Tibial nerve (tissue), 4 donors: ENCODE measurements at regions not wholly inside any gene's neighbourhood (a gene's known extent, or its start where the extent isn't known, plus 50 kb on each side); places are given as distances from the start of the nearest gene placed in this dataset.

Experiments used
- DNase-seq, 2 donors: peaks; one replicate each; pipeline ENCODE4 v3.0.0-alpha.2; 2019; ENCODE audit warnings: low spot score in 2 of 2
- H3K27ac ChIP-seq, 4 donors: fragments of 200-600 bp; sonication (generic) in 3 of 4; one replicate each; pipeline ENCODE4 v1.5.1; 2017 to 2019; ENCODE audit warnings: mild to moderate bottlenecking in 1 of 4
- H3K27me3 ChIP-seq, 2 donors: fragments of 200-600 bp; sonication (generic) in 1 of 2; one replicate each; pipeline versions ENCODE4 v1.5.1 to v1.6.0; 2017 to 2019
- H3K36me3 ChIP-seq, 3 donors: fragments of 200-600 bp; sonication (generic); one replicate each; pipeline ENCODE4 v1.5.1; 2018 to 2019
- H3K4me1 ChIP-seq, 4 donors: fragments of 200-600 bp; sonication (generic) in 3 of 4; one replicate each; pipeline ENCODE4 v1.5.1; 2017 to 2019
- H3K4me3 ChIP-seq, 4 donors: fragments of 200-600 bp; sonication (generic) in 3 of 4; one replicate each; pipeline ENCODE4 v1.5.1; 2017 to 2019; ENCODE audit warnings: mild to moderate bottlenecking in 1 of 4, moderate library complexity in 1 of 4
- H3K9me3 ChIP-seq, 4 donors: fragments of 200-600 bp; sonication (generic) in 3 of 4; one replicate each; pipeline ENCODE4 v1.5.1; 2017 to 2019
- CTCF ChIP-seq, 5 experiments: fragments of 200-600 bp in 3 of 5; fragments of 450-650 bp in 2 of 5; sonication (generic) in 3 of 5; IDR thresholded peaks; one replicate each; pipeline ENCODE4 v1.5.1; 2016 to 2019; ENCODE audit warnings: antibody characterized with exemption in 5 of 5, mild to moderate bottlenecking in 3 of 5, moderate library complexity in 2 of 5
- EP300 ChIP-seq, 2 donors: sonication (generic); formaldehyde crosslinking; IDR thresholded peaks; one replicate each; pipeline ENCODE4 v1.6.1; 2017; ENCODE audit warnings: antibody characterized with exemption in 2 of 2, mild to moderate bottlenecking in 1 of 2
- POLR2A ChIP-seq, 2 donors: fragments of 450-650 bp; IDR thresholded peaks; one replicate each; pipeline ENCODE4 v1.6.1; 2017; ENCODE audit warnings: antibody characterized with exemption in 2 of 2, mild to moderate bottlenecking in 2 of 2, moderate library complexity in 2 of 2
- WGBS, 2 donors: methylation state at CpG; one replicate each; pipeline ENCODE4 v1.1.5; 2018; 5-methylcytosine and 5-hydroxymethylcytosine counted together

- Histone ChIP-seq H3K36me3 (no peaks in the 10 kb centered on the region), H3K4me1 (no peaks in the 10 kb centered on the region), H3K9me3 (no peaks in the 10 kb centered on the region), H3K27ac (no peak overlapping the region), H3K27me3 (no peaks in the 10 kb centered on the region), H3K4me3 (no peak overlapping the region)
- no peak for DNase-seq
- no peak for TF ChIP-seq POLR2A (IDR thresholded peaks at IDR 0.05)
- no peak for TF ChIP-seq EP300 (IDR thresholded peaks at IDR 0.05)
- TF ChIP-seq CTCF (IDR thresholded peaks at IDR 0.05), result no peak
- WGBS, 2 donors, result 88 to 91% methylated on average over 1 of the region's 1 CpG
Observed at GRCh38 chr3:105162448-105162847, 204.3 kb upstream of the ALCAM start.

GRCh38 chr3:105166893-105167292 lies 199.8 kb upstream of the ALCAM start:
- WGBS, 2 donors, result 35 to 41% methylated on average over 1 of the region's 1 CpG
- Histone ChIP-seq H3K27ac (no peak overlapping the region), H3K9me3 (no peaks in the 10 kb centered on the region), H3K4me1 (no peaks in the 10 kb centered on the region), H3K4me3 (no peak overlapping the region), H3K27me3 (no peaks in the 10 kb centered on the region), H3K36me3 (no peaks in the 10 kb centered on the region)
- TF ChIP-seq EP300 (IDR thresholded peaks at IDR 0.05) (no peak), CTCF (IDR thresholded peaks at IDR 0.05) (no peak), POLR2A (IDR thresholded peaks at IDR 0.05) (no peak)
- DNase-seq, result no peak

GRCh38 chr3:105170423-105170822 lies 196.3 kb upstream of the ALCAM start:
- H3K36me3 ChIP-seq, result no peaks in the 10 kb centered on the region

GRCh38 chr3:105174017-105174615 lies 192.6 kb upstream of the ALCAM start:
- Histone ChIP-seq H3K27me3 (no peaks in the 10 kb centered on the region), H3K9me3 (no peaks in the 10 kb centered on the region), H3K27ac (no peak overlapping the region), H3K4me1 (no peaks in the 10 kb centered on the region), H3K4me3 (no peak overlapping the region), H3K36me3 (no peaks in the 10 kb centered on the region)
- no peak for DNase-seq
- 53 to 59% methylated on average over 4 of the region's 4 CpGs for WGBS, 2 donors
- TF ChIP-seq CTCF (IDR thresholded peaks at IDR 0.05) (no peak), POLR2A (IDR thresholded peaks at IDR 0.05) (no peak), EP300 (IDR thresholded peaks at IDR 0.05) (no peak)

More at GRCh38 chr3:105170423-105170822, 196.3 kb upstream of the ALCAM start:
- no peak for DNase-seq
- no peak overlapping the region for H3K27ac ChIP-seq
- no peak overlapping the region for H3K4me3 ChIP-seq
- no peaks in the 10 kb centered on the region for H3K9me3 ChIP-seq
- H3K4me1 ChIP-seq, result no peaks in the 10 kb centered on the region
- no peaks in the 10 kb centered on the region for H3K27me3 ChIP-seq
- TF ChIP-seq CTCF (IDR thresholded peaks at IDR 0.05), result no peak
- no peak for TF ChIP-seq EP300 (IDR thresholded peaks at IDR 0.05)
- no peak for TF ChIP-seq POLR2A (IDR thresholded peaks at IDR 0.05)

- TF ChIP-seq EP300 (IDR thresholded peaks at IDR 0.05), result no peak
- TF ChIP-seq CTCF (IDR thresholded peaks at IDR 0.05), result no peak
- no peak for TF ChIP-seq POLR2A (IDR thresholded peaks at IDR 0.05)
- Histone ChIP-seq H3K9me3 (no peaks in the 10 kb centered on the region), H3K27ac (no peak overlapping the region), H3K36me3 (no peaks in the 10 kb centered on the region), H3K4me3 (no peak overlapping the region), H3K4me1 (no peaks in the 10 kb centered on the region), H3K27me3 (no peaks in the 10 kb centered on the region)
- no peak for DNase-seq
- 62 to 67% methylated on average over 2 of the region's 2 CpGs for WGBS, 2 donors
Observed at GRCh38 chr3:105177576-105177975, 189.1 kb upstream of the ALCAM start.
